Lung (tissue), 11 donors: ENCODE measurements at regions not wholly inside any gene's neighbourhood (a gene's known extent, or its start where the extent isn't known, plus 50 kb on each side); places are given as distances from the start of the nearest gene placed in this dataset.
A peak's percentile ranks its signal among the peaks of the same experiment; 100 is the strongest.

ENCODE experiments used
- ATAC-seq: fragments of 200-7000 bp; cut with Tn5 transposase; one replicate; pipeline ENCODE4 v1.9.1; 2020; ENCODE audit warnings: moderate number of reproducible peaks; ENCODE audit not compliant: insufficient read depth, low FRiP score
- DNase-seq, 3 donors: peaks; one replicate each; pipeline ENCODE4 v3.0.0-alpha.2; 2013 to 2017
- H3K27ac ChIP-seq, 2 donors: one replicate each; pipeline ENCODE4 v1.5.1; 2013; ENCODE audit warnings: mild to moderate bottlenecking in 2 of 2, moderate library complexity in 2 of 2, control low read depth in 1 of 2, inconsistent platforms in 1 of 2, low read depth in 1 of 2, low read length in 1 of 2
- H3K27me3 ChIP-seq, 3 donors: one replicate each; pipeline ENCODE4 v1.5.1; 2013; ENCODE audit warnings: low read length in 2 of 3; ENCODE audit not compliant: control insufficient read depth in 3 of 3, insufficient read depth in 3 of 3
- H3K36me3 ChIP-seq, 4 donors: one replicate each; pipeline ENCODE4 v1.5.1; 2013; ENCODE audit warnings: low read length in 4 of 4, mild to moderate bottlenecking in 1 of 4, moderate library complexity in 1 of 4; ENCODE audit not compliant: control insufficient read depth in 4 of 4, insufficient read depth in 4 of 4
- H3K4me1 ChIP-seq, 5 donors: one replicate each; pipeline ENCODE4 v1.5.1; 2013; ENCODE audit warnings: low read length in 5 of 5, mild to moderate bottlenecking in 2 of 5, moderate library complexity in 1 of 5; ENCODE audit not compliant: control insufficient read depth in 5 of 5, insufficient read depth in 5 of 5
- H3K4me3 ChIP-seq: one replicate; pipeline ENCODE4 v1.5.1; 2013; ENCODE audit warnings: mild to moderate bottlenecking, control low read depth, moderate library complexity
- H3K9ac ChIP-seq, 2 donors: one replicate each; pipeline ENCODE4 v1.5.1; 2013; ENCODE audit warnings: low read length in 2 of 2, control low read depth in 1 of 2; ENCODE audit not compliant: insufficient read depth in 1 of 2
- H3K9me3 ChIP-seq, 4 donors: one replicate each; pipeline ENCODE4 v1.5.1; 2013; ENCODE audit warnings: low read length in 3 of 4, mild to moderate bottlenecking in 1 of 4, moderate library complexity in 1 of 4; ENCODE audit not compliant: control insufficient read depth in 4 of 4, insufficient read depth in 3 of 4
- CTCF ChIP-seq: IDR thresholded peaks from 2 replicates; pipeline ENCODE4 v1.5.1; 2012; ENCODE audit warnings: mild to moderate bottlenecking; ENCODE audit errors: control extremely low read depth, extremely low read depth
- WGBS, 2 donors: extraction: QIAGEN DNeasy Blood & Tissue Kit; methylation state at CpG; one replicate each; pipeline ENCODE4 v1.1.7; 2013; 5-methylcytosine and 5-hydroxymethylcytosine counted together
- donor health status: control.
- donor health status: control.
- donor health status: Bipolar disorder and iron deficiency.
- donor health status: healthy.
- donor health status: DM: yes; HTN: yes; CAD: no.

- Histone ChIP-seq H3K4me3 (no peak overlapping the region), H3K27me3 (no peaks in the 10 kb centered on the region), H3K36me3 (peaks cover 0 to 1% (median 0%) of the 10 kb centered on the region in 4 donors), H3K4me1 (peaks cover 0 to 19% (median 9%) of the 10 kb centered on the region in 5 donors), H3K27ac (peak overlapping the region in 1 of 2 donors; percentile 7), H3K9ac (no peak overlapping the region), H3K9me3 (no peaks in the 10 kb centered on the region)
- 67 to 82% methylated on average over 5 of the region's 5 CpGs for WGBS, 2 donors
- ATAC-seq (no peak), DNase-seq (peak; percentile 40 to 80 (median 54))
- TF ChIP-seq CTCF, result no peak
Observed at GRCh38 chr1:219433001-219433400, 179.9 kb downstream of the ZC3H11B start.

- Histone ChIP-seq H3K27ac (no peak overlapping the region), H3K4me3 (no peak overlapping the region), H3K9me3 (no peaks in the 10 kb centered on the region), H3K9ac (no peak overlapping the region), H3K4me1 (peaks cover 0 to 19% (median 9%) of the 10 kb centered on the region in 5 donors), H3K36me3 (peaks cover 0 to 1% (median 0%) of the 10 kb centered on the region in 4 donors), H3K27me3 (no peaks in the 10 kb centered on the region)
- no peak for ATAC-seq
- no peak for DNase-seq
- no peak for TF ChIP-seq CTCF
- WGBS, 2 donors, result 80 to 84% methylated on average over 3 of the region's 3 CpGs
Observed at GRCh38 chr1:219432191-219432606, 180.7 kb downstream of the ZC3H11B start.

- no peak for ATAC-seq
- 94 to 98% methylated on average over 1 of the region's 1 CpG for WGBS, 2 donors
- DNase-seq, result no peak
- H3K9ac ChIP-seq, result no peak overlapping the region
- peaks cover 0 to 19% (median 9%) of the 10 kb centered on the region in 5 donors for H3K4me1 ChIP-seq
- H3K9me3 ChIP-seq, result no peaks in the 10 kb centered on the region
- no peaks in the 10 kb centered on the region for H3K27me3 ChIP-seq
- H3K4me3 ChIP-seq, result no peak overlapping the region
- no peak for TF ChIP-seq CTCF
- H3K36me3 ChIP-seq, result peaks cover 0 to 1% (median 0%) of the 10 kb centered on the region in 4 donors
- no peak overlapping the region for H3K27ac ChIP-seq
Observed at GRCh38 chr1:219430419-219430818, 182.5 kb downstream of the ZC3H11B start.

- TF ChIP-seq CTCF, result no peak
- no peak overlapping the region for H3K9ac ChIP-seq
- WGBS, 2 donors, result 75 to 89% methylated on average over 5 of the region's 5 CpGs
- no peaks in the 10 kb centered on the region for H3K9me3 ChIP-seq
- no peaks in the 10 kb centered on the region for H3K27me3 ChIP-seq
- H3K36me3 ChIP-seq, result peaks cover 0 to 1% (median 0%) of the 10 kb centered on the region in 4 donors
- no peak overlapping the region for H3K4me3 ChIP-seq
- H3K4me1 ChIP-seq, result peaks cover 0 to 19% (median 8%) of the 10 kb centered on the region in 5 donors
- no peak for DNase-seq
- ATAC-seq, result no peak
- H3K27ac ChIP-seq, result no peak overlapping the region
Observed at GRCh38 chr1:219428651-219429050, 184.3 kb downstream of the ZC3H11B start.
